Prostate gland (tissue), 2 donors: ENCODE measurements at regions not wholly inside any gene's neighbourhood (a gene's known extent, or its start where the extent isn't known, plus 50 kb on each side); places are given as distances from the start of the nearest gene placed in this dataset.

Experiments
- DNase-seq: peaks from one replicate; pipeline ENCODE4 v3.0.0-alpha.2; 2019; ENCODE audit warnings: low spot score
- H3K27ac ChIP-seq, 2 donors: fragments of 200-600 bp; sonication (generic); 2 replicates each; pipeline ENCODE4 v1.5.1; 2017 to 2019
- H3K27me3 ChIP-seq: fragments of 200-600 bp; sonication (generic); replicated peaks from 2 replicates; pipeline ENCODE4 v1.5.1; 2019; ENCODE audit not compliant: insufficient read depth
- H3K36me3 ChIP-seq, 2 donors: fragments of 200-600 bp; sonication (generic); 1 replicate in 1 of 2; 2 replicates in 1 of 2; pipeline versions ENCODE4 v1.5.1 to v1.8.1; 2017 to 2019
- H3K4me1 ChIP-seq: fragments of 200-600 bp; sonication (generic); replicated peaks from 2 replicates; pipeline ENCODE4 v1.5.1; 2019
- H3K4me3 ChIP-seq, 2 donors: fragments of 200-600 bp; sonication (generic); 2 replicates each; pipeline ENCODE4 v1.5.1; 2017 to 2019
- H3K9me3 ChIP-seq: fragments of 200-600 bp; sonication (generic); 2 replicates; pipeline ENCODE4 v1.5.1; 2017
- CTCF ChIP-seq, 4 experiments: fragments of 200-600 bp in 2 of 4; fragments of 450-650 bp in 2 of 4; sonication (generic) in 2 of 4; IDR thresholded peaks; 1 replicate in 3 of 4; 2 replicates in 1 of 4; pipeline ENCODE4 v1.5.1; 2016 to 2019; ENCODE audit warnings: antibody characterized with exemption in 4 of 4, mild to moderate bottlenecking in 2 of 4, moderate library complexity in 2 of 4
- POLR2A ChIP-seq: fragments of 450-650 bp; IDR thresholded peaks from one replicate; pipeline ENCODE4 v1.6.1; 2016; ENCODE audit warnings: antibody characterized with exemption, mild to moderate bottlenecking
- POLR2AphosphoS5 ChIP-seq: sonication (generic); formaldehyde crosslinking; IDR thresholded peaks from one replicate; pipeline ENCODE4 v1.6.1; 2017; ENCODE audit warnings: antibody characterized with exemption
- WGBS: methylation state at CpG from one replicate; pipeline ENCODE4 v1.1.5; 2018; 5-methylcytosine and 5-hydroxymethylcytosine counted together
- intact Hi-C: fragments of 100-400 bp; cut with DNase I; formaldehyde crosslinking; loops from one replicate; pipeline ENCODE4 v1.14.2; 2022

GRCh38 chr1:29782846-29783507, 546.7 kb downstream of the PTPRU start:
- intact Hi-C loops: no loop called here
- Histone ChIP-seq H3K4me1 (no peaks in the 10 kb centered on the region), H3K4me3 (no peak overlapping the region), H3K27me3 (no peaks in the 10 kb centered on the region), H3K9me3 (no peaks in the 10 kb centered on the region), H3K27ac (no peak overlapping the region), H3K36me3 (no peaks in the 10 kb centered on the region)
- WGBS: 62% methylated on average over 6 of the region's 6 CpGs
- TF ChIP-seq POLR2A: no peak
- TF ChIP-seq POLR2AphosphoS5: no peak
- TF ChIP-seq CTCF (IDR thresholded peaks at IDR 0.05): no peak
- DNase-seq: peak; percentile 2

GRCh38 chr1:29779146-29779545, 542.8 kb downstream of the PTPRU start:
- Histone ChIP-seq H3K4me3 (no peak overlapping the region), H3K27ac (no peak overlapping the region), H3K4me1 (no peaks in the 10 kb centered on the region), H3K36me3 (no peaks in the 10 kb centered on the region), H3K27me3 (no peaks in the 10 kb centered on the region), H3K9me3 (no peaks in the 10 kb centered on the region)
- no peak for TF ChIP-seq POLR2A
- no peak for TF ChIP-seq CTCF (IDR thresholded peaks at IDR 0.05)
- no peak for TF ChIP-seq POLR2AphosphoS5
- DNase-seq: peak; percentile 0
- intact Hi-C loops: no loop called here
- WGBS: 85% methylated on average over 5 of the region's 5 CpGs

GRCh38 chr1:29777522-29777921, 541.2 kb downstream of the PTPRU start:
- no peak for TF ChIP-seq POLR2AphosphoS5
- TF ChIP-seq CTCF (IDR thresholded peaks at IDR 0.05): no peak
- no peak for TF ChIP-seq POLR2A
- Histone ChIP-seq H3K27me3 (no peaks in the 10 kb centered on the region), H3K9me3 (no peaks in the 10 kb centered on the region), H3K4me3 (no peak overlapping the region), H3K27ac (no peak overlapping the region), H3K36me3 (no peaks in the 10 kb centered on the region), H3K4me1 (no peaks in the 10 kb centered on the region)
- intact Hi-C loops: no loop called here
- DNase-seq: no peak
- WGBS: 78% methylated on average over 2 of the region's 2 CpGs

GRCh38 chr1:29774355-29774754, 538.0 kb downstream of the PTPRU start:
- no peaks in the 10 kb centered on the region for H3K4me1 ChIP-seq
- H3K27me3 ChIP-seq: no peaks in the 10 kb centered on the region
- no peak overlapping the region for H3K4me3 ChIP-seq
- intact Hi-C loops: no loop called here
- H3K9me3 ChIP-seq: no peaks in the 10 kb centered on the region
- no peaks in the 10 kb centered on the region for H3K36me3 ChIP-seq
- TF ChIP-seq POLR2AphosphoS5 (no peak), POLR2A (no peak), CTCF (IDR thresholded peaks at IDR 0.05) (no peak)
- no peak overlapping the region for H3K27ac ChIP-seq
- WGBS: 97% methylated on average over 2 of the region's 2 CpGs
- DNase-seq: no peak

- Histone ChIP-seq H3K36me3 (no peaks in the 10 kb centered on the region), H3K27me3 (no peaks in the 10 kb centered on the region), H3K4me3 (no peak overlapping the region), H3K27ac (no peak overlapping the region), H3K9me3 (no peaks in the 10 kb centered on the region), H3K4me1 (no peaks in the 10 kb centered on the region)
- intact Hi-C loops: no loop called here
- TF ChIP-seq CTCF (IDR thresholded peaks at IDR 0.05) (no peak), POLR2A (no peak), POLR2AphosphoS5 (no peak)
- WGBS: 29% methylated on average over 4 of the region's 4 CpGs
- DNase-seq: peak; percentile 2
Observed at GRCh38 chr1:29772584-29773100, 536.3 kb downstream of the PTPRU start.
